Superior temporal gyrus (tissue), 1 donor: ENCODE measurements at regions not wholly inside any gene's neighbourhood (a gene's known extent, or its start where the extent isn't known, plus 50 kb on each side); places are given as distances from the start of the nearest gene placed in this dataset.

Experiments
- DNase-seq: peaks from one replicate; pipeline ENCODE4 v3.0.0-alpha.2; 2016; ENCODE audit errors: extremely low spot score

DNA sequence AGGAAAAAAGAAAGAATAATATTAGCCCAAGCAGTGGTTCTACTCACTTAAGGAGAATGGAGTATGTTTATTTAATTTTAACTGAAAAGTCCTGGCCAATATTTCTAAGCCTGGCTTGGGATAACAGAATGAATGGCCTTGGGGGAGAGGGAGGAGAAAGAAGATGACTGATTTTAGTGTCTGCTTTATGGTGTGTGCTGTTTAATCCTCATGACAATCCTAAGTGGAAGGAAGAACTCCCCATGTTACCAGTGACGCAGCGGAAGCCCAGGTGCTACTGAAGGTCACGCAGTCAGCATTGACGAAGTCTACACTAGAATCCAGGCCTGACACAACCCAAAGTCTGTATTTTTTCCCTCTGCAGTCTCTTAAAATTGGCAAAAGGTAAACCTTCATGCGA is 50.5 kb downstream of the PALM2AKAP2 start:
- no peak for DNase-seq

DNA sequence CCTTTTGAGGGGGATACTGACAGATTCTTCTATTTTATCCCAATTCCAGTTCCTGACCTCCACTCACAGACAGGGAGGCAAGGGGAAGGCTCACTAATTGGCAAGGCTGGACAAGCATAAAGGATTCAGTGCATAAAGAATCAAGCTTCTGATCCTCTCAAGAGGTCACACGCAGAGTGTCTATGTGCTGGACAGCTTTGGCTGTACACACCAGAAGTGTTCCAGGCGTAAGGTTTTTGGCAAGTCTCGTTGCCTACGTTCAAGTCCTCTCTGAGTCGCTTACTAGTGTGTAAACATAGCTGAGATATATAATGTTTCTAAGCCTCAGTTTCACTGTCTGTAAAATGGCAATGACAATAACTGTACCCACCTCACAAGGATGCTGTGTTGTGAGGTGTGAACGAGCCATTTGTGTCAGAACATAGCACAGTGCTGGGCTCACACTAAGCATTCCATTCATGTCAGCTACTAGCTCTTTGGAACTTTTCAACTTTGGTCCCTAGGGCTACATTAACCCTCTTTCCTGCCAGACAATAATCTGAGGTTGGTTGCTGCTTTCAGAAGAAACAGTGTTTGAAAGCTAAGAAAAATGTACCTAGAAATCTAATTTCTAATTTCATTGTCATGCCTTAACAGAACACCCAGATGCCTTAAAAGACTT is 52.1 kb downstream of the PALM2AKAP2 start:
- no peak for DNase-seq

GRCh38 chr9:109834855-109835254 is 54.9 kb downstream of the PALM2AKAP2 start:
- no peak for DNase-seq

GRCh38 chr9:109843641-109844040 is 63.6 kb downstream of the PALM2AKAP2 start:
- no peak for DNase-seq

DNA sequence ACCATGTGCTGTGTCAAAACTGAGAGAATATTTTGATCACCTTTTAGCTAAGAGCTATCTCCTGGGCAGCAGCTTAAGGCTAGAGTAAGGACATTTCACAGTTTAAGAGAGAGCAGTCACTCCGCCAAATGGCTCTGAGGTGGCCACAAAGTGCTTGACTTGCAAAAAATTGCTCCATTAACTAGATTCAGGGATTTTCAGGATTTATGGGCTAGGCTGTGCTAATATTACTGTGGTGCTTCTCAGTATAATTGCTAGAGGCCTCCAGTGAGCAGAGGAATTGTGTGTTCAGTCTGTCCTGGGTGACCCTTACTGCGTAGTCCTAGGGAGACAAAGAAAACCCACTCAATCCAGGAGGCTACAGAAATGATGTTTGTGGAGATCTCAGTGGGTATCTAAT is 65.2 kb downstream of the PALM2AKAP2 start:
- DNase-seq = no peak

GRCh38 chr9:109846776-109847175 is 66.8 kb downstream of the PALM2AKAP2 start:
- no peak for DNase-seq

- DNase-seq = no peak
These were observed 72.6 kb downstream of the PALM2AKAP2 start for GRCh38 chr9:109852556-109852955.

GRCh38 chr9:109855540-109855939 is 75.5 kb downstream of the PALM2AKAP2 start:
- peak; percentile 64 for DNase-seq

DNA sequence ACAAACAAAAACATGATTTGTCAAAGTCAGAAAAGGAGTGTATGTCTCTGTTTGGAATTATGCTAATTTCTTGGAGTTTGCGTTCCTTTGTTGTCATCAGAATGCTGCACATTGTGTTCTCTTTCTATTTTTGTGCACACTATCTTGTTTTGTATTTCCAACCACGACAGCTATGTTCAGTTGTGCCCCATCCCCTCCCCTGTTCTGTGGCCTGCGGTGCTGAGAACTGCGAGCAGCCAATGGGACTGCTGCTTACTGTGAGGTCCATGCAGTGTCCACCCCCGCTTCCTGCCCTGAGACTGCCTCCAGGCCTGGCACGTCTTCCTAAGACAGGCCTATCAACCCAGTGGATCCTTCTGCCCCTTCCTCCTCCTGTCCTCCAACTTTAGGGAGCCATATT is 76.8 kb downstream of the PALM2AKAP2 start:
- DNase-seq = peak; percentile 96

DNA sequence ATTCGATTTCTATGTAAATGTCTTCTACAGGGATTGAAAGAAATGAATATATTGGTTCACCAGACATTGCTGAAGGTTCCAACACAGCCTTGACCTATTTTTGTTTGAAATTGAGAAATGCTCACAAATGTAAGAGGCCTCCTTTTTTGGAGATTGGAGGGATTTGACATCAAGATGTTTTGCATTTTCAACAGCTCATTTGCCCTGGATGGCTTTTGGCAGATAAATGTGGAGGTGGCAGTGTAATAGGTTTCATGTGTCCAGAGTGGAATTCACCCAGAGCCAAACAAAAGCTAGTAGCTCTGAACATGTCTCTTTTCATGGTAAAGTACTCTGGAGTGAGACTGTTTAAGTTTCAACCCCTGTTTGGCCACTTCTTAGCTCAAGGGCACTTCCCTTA is 77.3 kb downstream of the PALM2AKAP2 start:
- peak; percentile 37 for DNase-seq

GRCh38 chr9:109859447-109859846 is 79.4 kb downstream of the PALM2AKAP2 start:
- DNase-seq = peak; percentile 54

DNA sequence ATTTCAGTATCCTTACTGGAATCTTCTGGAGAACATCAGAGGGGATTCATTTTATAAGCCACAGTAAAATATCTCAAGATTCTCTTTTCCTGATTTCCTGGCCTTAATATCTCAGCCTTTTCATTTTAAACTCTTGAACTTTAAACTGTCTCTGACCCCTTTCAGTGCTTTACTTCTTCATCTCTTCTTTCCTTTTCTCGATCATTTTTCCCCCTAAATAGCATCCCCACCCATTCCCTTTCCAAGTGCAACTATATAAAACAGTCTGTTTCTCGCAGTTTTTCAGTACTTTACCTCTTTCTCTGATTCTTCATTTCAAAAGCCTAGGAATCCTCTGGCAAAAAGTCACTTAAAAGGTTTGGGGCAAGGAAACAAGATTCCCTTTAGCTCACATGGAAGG is 80.5 kb downstream of the PALM2AKAP2 start:
- no peak for DNase-seq

- peak; percentile 78 for DNase-seq
These were observed 81.5 kb downstream of the PALM2AKAP2 start for GRCh38 chr9:109861499-109861898.

DNA sequence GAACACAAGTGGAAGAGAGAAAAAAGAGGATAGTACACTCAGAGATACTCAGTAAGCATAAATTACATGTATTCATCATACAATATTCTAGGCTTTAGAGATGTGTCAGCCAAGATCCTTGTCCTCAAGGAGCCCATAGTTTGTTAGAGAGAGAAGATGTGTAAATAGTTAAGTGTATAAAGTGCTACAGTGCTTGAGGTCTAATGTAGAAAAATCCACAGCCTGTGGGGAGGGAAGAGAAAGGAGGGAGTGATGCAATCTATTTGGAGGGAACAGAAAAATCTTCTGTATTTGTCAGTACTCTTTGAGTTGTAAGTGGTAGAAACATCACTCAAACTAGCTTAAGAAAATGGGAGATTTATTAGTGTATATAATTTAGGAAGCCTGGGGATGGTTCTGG is 81.9 kb downstream of the PALM2AKAP2 start:
- no peak for DNase-seq

GRCh38 chr9:109862452-109862851 is 82.5 kb downstream of the PALM2AKAP2 start:
- peak; percentile 26 for DNase-seq

- peak; percentile 28 for DNase-seq
These were observed 84.0 kb downstream of the PALM2AKAP2 start for GRCh38 chr9:109863961-109864360.

- DNase-seq = peak; percentile 31
These were observed 85.5 kb downstream of the PALM2AKAP2 start for GRCh38 chr9:109865521-109865920.

- DNase-seq = no peak
These were observed 88.2 kb downstream of the PALM2AKAP2 start for GRCh38 chr9:109868207-109868606.

GRCh38 chr9:109868722-109869121 is 88.7 kb downstream of the PALM2AKAP2 start:
- DNase-seq = peak; percentile 80

DNA sequence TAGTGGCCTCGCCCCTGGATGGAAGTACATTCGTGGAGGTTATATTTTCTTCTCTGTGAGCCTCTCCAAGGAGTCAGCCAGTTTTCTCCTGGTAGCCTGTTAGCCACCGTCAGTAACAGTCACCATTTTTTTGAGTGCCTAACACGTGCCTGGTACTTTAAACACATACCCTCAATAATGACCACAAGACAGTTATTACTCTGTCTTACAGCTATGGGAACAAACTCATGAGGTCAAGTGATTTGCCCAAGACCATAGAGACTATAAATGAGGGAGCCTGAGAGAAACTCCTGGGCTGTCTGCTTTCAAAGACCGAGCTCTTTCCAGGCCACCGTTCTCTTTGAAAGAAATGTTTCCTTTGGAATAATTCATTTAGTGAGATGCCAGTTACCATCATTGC is 90.4 kb downstream of the PALM2AKAP2 start:
- DNase-seq = peak; percentile 43

- no peak for DNase-seq
These were observed 92.9 kb downstream of the PALM2AKAP2 start for GRCh38 chr9:109872901-109873300.

DNA sequence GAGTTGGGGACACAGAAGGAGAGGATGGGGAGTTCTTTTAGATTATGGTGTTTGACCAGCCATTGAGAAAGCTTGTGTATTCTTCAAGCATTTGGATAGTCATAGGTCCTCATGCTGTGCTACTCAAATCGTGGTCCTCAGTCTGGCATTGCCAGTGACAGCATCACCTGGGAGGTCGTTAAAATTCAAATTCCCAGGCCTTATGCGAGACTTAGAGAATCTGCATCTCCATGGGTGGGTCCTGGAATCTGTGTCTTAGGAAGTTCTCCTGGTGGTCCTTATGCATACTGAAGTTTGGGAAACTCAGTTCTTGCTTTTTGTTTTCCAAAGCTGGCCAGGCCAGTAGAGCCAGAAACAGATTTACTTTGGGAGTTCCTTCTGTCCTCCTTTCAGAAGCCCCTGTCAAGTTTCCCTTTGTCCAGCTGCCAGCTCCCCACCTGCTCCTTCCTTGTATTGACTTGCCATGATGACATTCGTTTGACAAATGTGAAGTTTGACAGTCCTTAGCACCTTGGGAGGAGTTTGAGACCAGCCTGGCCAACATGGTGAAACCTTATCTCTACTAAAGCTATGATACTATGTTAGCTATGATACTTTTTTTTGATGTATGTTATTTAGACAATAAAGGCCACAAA is 95.6 kb downstream of the PALM2AKAP2 start:
- no peak for DNase-seq

GRCh38 chr9:109880276-109881169 is 100.5 kb downstream of the PALM2AKAP2 start:
- no peak for DNase-seq
